Thoracic aorta (tissue), 2 donors: ENCODE measurements at regions not wholly inside any gene's neighbourhood (a gene's known extent, or its start where the extent isn't known, plus 50 kb on each side); places are given as distances from the start of the nearest gene placed in this dataset.

Experiments
- ATAC-seq: fragments of 150-250 bp; one replicate; pipeline ENCODE4 v1.8.0; 2017; ENCODE audit warnings: low read depth; ENCODE audit not compliant: insufficient number of reproducible peaks, low FRiP score
- DNase-seq: peaks from one replicate; pipeline ENCODE4 v3.0.0-alpha.2; 2020; ENCODE audit warnings: low spot score
- H3K27ac ChIP-seq, 2 donors: fragments of 200-600 bp; sonication (generic); 1 replicate in 1 of 2; 2 replicates in 1 of 2; pipeline ENCODE4 v1.5.1; 2016; ENCODE audit warnings: mild to moderate bottlenecking in 2 of 2, moderate library complexity in 2 of 2
- H3K27me3 ChIP-seq: fragments of 200-600 bp; sonication (generic); replicated peaks from 2 replicates; pipeline ENCODE4 v1.6.0; 2016; ENCODE audit warnings: mild to moderate bottlenecking; ENCODE audit not compliant: insufficient read depth
- H3K36me3 ChIP-seq: fragments of 200-600 bp; sonication (generic); one replicate; pipeline ENCODE4 v1.5.1; 2016
- H3K4me1 ChIP-seq, 2 donors: fragments of 200-600 bp; sonication (generic); 1 replicate in 1 of 2; 2 replicates in 1 of 2; pipeline versions ENCODE4 v1.5.1 to v1.6.0; 2016; ENCODE audit warnings: low read depth in 2 of 2, mild to moderate bottlenecking in 1 of 2; ENCODE audit not compliant: control insufficient read depth in 1 of 2
- H3K4me3 ChIP-seq: fragments of 200-600 bp; sonication (generic); 2 replicates; pipeline ENCODE4 v1.5.1; 2016; ENCODE audit warnings: mild to moderate bottlenecking
- H3K9me3 ChIP-seq: fragments of 200-600 bp; sonication (generic); 2 replicates; pipeline ENCODE4 v1.5.1; 2016
- TF ChIP-seq, protein P1 (sequence below): fragments of 200-600 bp; sonication (generic); IDR thresholded peaks from one replicate; pipeline ENCODE4 v1.5.1; 2019; ENCODE audit warnings: antibody characterized with exemption

DNA sequence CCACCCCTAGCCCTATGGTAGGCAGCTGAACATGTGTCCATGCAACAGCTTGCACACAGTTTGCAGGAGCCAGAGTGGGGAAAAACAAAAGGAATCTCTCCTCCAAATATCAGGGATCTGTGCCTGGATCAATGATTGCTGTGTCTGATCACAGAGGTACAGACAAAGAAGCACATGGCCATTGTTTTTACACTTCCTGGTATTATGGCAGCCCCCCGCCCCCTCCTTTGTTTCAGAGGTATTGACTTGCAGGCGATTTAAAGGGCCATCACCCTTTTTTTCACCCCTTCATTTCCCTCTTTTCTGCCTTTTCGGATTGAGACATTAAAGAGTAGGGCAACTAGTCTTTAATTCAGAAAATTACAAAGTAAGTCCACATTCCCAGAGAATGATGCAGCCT lies 453.0 kb upstream of the LUZP2 start:
- Histone ChIP-seq H3K9me3 (no peaks in the 10 kb centered on the region), H3K36me3 (no peaks in the 10 kb centered on the region), H3K27me3 (no peaks in the 10 kb centered on the region), H3K4me3 (no peak overlapping the region), H3K4me1 (no peaks in the 10 kb centered on the region), H3K27ac (no peak overlapping the region)
- ATAC-seq (no peak), DNase-seq (no peak)
- TF ChIP-seq, protein P1, sequence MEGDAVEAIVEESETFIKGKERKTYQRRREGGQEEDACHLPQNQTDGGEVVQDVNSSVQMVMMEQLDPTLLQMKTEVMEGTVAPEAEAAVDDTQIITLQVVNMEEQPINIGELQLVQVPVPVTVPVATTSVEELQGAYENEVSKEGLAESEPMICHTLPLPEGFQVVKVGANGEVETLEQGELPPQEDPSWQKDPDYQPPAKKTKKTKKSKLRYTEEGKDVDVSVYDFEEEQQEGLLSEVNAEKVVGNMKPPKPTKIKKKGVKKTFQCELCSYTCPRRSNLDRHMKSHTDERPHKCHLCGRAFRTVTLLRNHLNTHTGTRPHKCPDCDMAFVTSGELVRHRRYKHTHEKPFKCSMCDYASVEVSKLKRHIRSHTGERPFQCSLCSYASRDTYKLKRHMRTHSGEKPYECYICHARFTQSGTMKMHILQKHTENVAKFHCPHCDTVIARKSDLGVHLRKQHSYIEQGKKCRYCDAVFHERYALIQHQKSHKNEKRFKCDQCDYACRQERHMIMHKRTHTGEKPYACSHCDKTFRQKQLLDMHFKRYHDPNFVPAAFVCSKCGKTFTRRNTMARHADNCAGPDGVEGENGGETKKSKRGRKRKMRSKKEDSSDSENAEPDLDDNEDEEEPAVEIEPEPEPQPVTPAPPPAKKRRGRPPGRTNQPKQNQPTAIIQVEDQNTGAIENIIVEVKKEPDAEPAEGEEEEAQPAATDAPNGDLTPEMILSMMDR: no peak

DNA sequence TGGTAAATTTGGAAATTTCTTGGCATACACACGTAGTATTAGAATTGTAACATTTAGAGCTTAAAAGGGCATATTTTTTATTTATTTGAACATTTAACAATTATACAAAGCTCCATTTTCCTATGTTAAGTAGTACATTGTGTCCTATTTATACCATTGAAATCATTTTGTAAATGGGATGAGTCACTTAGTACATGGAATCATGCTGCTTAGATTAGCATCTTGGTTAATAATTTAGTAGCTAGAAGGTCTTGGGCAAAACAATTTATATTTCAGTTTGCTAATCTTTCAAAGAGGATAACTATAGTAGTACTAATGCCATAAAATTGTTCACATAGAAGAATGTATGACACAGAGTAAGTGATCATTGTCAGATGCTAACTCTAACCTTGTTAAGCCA lies 450.1 kb upstream of the LUZP2 start:
- ATAC-seq: no peak
- no peaks in the 10 kb centered on the region for H3K9me3 ChIP-seq
- H3K4me1 ChIP-seq: no peaks in the 10 kb centered on the region
- H3K4me3 ChIP-seq: no peak overlapping the region
- no peaks in the 10 kb centered on the region for H3K27me3 ChIP-seq
- no peak for DNase-seq
- H3K36me3 ChIP-seq: no peaks in the 10 kb centered on the region
- TF ChIP-seq, protein P1: no peak
- no peak overlapping the region for H3K27ac ChIP-seq

DNA sequence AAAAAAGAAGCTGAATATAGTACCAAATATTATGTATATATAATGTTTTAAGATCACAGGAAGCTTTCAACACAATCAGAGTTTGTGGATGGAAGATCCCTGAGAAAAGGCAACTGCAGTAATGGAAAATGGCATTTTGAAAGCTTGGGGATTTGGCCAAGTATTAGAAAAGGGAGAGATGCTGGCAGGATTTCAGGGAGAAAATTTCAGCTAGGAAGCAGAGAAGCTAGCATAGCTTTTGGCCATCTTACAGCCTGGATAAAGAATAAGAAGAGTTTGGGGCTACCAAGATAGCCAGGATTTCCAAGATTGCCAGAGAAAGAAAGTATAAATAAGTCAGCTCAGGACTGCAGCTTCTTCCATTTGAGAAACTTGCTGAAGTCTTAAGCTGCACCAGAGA lies 440.8 kb upstream of the LUZP2 start:
- no peak for DNase-seq
- H3K27me3 ChIP-seq: no peaks in the 10 kb centered on the region
- no peak overlapping the region for H3K4me3 ChIP-seq
- H3K27ac ChIP-seq: no peak overlapping the region
- no peaks in the 10 kb centered on the region for H3K36me3 ChIP-seq
- TF ChIP-seq, protein P1: no peak
- no peaks in the 10 kb centered on the region for H3K9me3 ChIP-seq
- H3K4me1 ChIP-seq: no peaks in the 10 kb centered on the region
- no peak for ATAC-seq

DNA sequence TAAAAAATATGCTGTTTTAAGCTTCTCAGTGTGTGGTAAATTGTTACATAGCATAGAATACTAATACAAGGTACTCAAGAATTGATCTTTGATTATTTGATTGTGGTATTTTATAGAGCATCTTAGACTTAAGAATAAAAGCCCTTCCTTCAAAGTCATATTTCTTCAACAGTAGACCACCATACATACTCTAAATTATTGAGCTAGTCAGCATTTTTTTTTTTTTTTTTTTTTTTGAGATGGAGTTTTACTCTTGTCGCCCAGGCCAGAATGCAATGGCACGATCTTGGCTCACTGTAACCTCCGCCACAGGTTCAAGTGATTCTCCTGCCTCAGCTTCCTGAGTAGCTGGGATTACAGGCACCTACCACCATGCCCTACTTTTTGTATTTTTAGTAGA lies 436.7 kb upstream of the LUZP2 start:
- ATAC-seq: no peak
- no peak for DNase-seq
- Histone ChIP-seq H3K4me3 (no peak overlapping the region), H3K9me3 (no peaks in the 10 kb centered on the region), H3K27ac (no peak overlapping the region), H3K4me1 (no peaks in the 10 kb centered on the region), H3K36me3 (no peaks in the 10 kb centered on the region), H3K27me3 (no peaks in the 10 kb centered on the region)
- TF ChIP-seq, protein P1: no peak

DNA sequence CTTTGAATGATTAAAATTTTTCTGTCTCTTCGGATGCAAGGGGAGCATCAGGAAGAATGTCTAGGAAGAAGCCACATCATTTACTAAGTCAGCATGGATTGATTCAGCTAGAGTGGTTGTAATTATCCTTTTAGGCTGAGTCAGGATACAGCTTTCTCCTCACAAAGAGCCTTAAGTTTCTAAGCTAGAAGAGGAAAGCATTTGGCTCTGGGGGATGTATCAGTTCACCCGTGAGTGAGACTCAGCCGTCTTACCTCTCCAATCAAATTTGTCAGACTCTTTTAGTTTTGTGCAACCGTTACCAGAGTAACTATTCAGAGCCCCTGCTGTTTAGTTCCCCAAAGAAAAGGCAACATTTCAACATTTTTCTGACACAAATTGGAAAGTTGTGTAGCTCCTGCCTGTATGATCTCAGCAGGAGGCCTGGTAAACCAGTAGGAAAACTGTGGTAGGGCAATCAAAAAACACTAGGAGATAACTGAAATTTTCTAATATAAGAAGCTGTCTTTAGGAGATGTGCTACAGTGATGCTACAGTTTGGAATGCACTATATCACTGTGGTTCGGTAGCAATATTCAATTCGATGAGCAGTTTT lies 432.4 kb upstream of the LUZP2 start:
- Histone ChIP-seq H3K27ac (no peak overlapping the region), H3K9me3 (no peaks in the 10 kb centered on the region), H3K27me3 (no peaks in the 10 kb centered on the region), H3K4me3 (no peak overlapping the region), H3K4me1 (no peaks in the 10 kb centered on the region), H3K36me3 (no peaks in the 10 kb centered on the region)
- DNase-seq (no peak), ATAC-seq (no peak)
- TF ChIP-seq, protein P1: no peak
